H1 (cell line): ENCODE measurements at regions not wholly inside any gene's neighbourhood (a gene's known extent, or its start where the extent isn't known, plus 50 kb on each side); places are given as distances from the start of the nearest gene placed in this dataset.

ENCODE experiments used
- CBX8 ChIP-seq: fragments of 300-800, 300-1000 bp; sonication (generic); IDR thresholded peaks from 2 replicates; pipeline ENCODE4 v1.7.1; 2016; ENCODE audit warnings: low read depth, low read length, borderline replicate concordance
- CTBP2 ChIP-seq: IDR thresholded peaks from 2 replicates; pipeline ENCODE4 v1.7.0; 2011; ENCODE audit warnings: borderline replicate concordance, mild to moderate bottlenecking, moderate library complexity, mixed read lengths, low read length; ENCODE audit not compliant: insufficient read depth, insufficient read length
- MAFK ChIP-seq: IDR thresholded peaks from 2 replicates; pipeline ENCODE4 v1.6.1; 2012; ENCODE audit warnings: low read depth, mild to moderate bottlenecking, improper control_type of control experiment, low read length
- SIX5 ChIP-seq: IDR thresholded peaks from 2 replicates; pipeline ENCODE4 v1.6.1; 2011; ENCODE audit warnings: mild to moderate bottlenecking, low read depth, low read length
- TF ChIP-seq, protein P1 (sequence below): fragments of 300-600 bp; sonication (generic); IDR thresholded peaks from 2 replicates; pipeline ENCODE4 v1.7.1; 2012; ENCODE audit warnings: low read length, moderate library complexity, mild to moderate bottlenecking, inconsistent platforms; ENCODE audit not compliant: insufficient replicate concordance
- TF ChIP-seq, protein P2 (sequence below): IDR thresholded peaks from 2 replicates; pipeline ENCODE4 v1.6.1; 2012; ENCODE audit warnings: inconsistent platforms
- TF ChIP-seq, protein P3 (sequence below): IDR thresholded peaks from 2 replicates; pipeline ENCODE4 v1.6.1; 2012; ENCODE audit warnings: inconsistent platforms
- TF ChIP-seq, protein P4 (sequence below): IDR thresholded peaks from 2 replicates; pipeline ENCODE4 v1.6.1; 2012; ENCODE audit warnings: low read length, inconsistent platforms

DNA sequence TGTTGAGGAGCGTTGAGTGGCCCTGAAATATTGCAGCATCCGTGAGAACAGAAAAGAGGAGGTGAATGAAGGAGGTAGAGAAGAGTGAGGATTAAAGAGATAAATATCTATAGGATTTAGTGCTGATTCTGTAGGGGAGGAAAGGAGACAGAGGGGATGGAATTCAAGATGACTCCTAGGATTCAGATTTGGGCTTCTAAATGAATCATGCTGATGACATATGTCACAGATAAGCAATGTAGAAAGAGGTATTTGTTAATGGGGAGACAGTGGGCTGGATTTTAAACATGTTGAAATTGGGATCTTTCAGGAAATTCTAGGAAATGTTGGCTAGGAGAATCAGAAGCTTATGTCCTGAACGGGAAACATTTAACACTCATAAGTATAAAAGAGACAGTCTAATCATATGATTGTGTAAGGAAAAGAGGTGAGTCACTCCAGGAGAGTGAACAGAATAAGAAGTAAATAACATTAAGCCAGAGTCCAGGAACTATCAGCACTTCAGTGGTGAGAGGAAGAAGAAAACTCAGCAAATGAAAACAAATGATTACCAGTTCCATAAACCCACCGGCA is 58.1 kb upstream of the DIO2 start (continued):
- TF ChIP-seq, protein P1, sequence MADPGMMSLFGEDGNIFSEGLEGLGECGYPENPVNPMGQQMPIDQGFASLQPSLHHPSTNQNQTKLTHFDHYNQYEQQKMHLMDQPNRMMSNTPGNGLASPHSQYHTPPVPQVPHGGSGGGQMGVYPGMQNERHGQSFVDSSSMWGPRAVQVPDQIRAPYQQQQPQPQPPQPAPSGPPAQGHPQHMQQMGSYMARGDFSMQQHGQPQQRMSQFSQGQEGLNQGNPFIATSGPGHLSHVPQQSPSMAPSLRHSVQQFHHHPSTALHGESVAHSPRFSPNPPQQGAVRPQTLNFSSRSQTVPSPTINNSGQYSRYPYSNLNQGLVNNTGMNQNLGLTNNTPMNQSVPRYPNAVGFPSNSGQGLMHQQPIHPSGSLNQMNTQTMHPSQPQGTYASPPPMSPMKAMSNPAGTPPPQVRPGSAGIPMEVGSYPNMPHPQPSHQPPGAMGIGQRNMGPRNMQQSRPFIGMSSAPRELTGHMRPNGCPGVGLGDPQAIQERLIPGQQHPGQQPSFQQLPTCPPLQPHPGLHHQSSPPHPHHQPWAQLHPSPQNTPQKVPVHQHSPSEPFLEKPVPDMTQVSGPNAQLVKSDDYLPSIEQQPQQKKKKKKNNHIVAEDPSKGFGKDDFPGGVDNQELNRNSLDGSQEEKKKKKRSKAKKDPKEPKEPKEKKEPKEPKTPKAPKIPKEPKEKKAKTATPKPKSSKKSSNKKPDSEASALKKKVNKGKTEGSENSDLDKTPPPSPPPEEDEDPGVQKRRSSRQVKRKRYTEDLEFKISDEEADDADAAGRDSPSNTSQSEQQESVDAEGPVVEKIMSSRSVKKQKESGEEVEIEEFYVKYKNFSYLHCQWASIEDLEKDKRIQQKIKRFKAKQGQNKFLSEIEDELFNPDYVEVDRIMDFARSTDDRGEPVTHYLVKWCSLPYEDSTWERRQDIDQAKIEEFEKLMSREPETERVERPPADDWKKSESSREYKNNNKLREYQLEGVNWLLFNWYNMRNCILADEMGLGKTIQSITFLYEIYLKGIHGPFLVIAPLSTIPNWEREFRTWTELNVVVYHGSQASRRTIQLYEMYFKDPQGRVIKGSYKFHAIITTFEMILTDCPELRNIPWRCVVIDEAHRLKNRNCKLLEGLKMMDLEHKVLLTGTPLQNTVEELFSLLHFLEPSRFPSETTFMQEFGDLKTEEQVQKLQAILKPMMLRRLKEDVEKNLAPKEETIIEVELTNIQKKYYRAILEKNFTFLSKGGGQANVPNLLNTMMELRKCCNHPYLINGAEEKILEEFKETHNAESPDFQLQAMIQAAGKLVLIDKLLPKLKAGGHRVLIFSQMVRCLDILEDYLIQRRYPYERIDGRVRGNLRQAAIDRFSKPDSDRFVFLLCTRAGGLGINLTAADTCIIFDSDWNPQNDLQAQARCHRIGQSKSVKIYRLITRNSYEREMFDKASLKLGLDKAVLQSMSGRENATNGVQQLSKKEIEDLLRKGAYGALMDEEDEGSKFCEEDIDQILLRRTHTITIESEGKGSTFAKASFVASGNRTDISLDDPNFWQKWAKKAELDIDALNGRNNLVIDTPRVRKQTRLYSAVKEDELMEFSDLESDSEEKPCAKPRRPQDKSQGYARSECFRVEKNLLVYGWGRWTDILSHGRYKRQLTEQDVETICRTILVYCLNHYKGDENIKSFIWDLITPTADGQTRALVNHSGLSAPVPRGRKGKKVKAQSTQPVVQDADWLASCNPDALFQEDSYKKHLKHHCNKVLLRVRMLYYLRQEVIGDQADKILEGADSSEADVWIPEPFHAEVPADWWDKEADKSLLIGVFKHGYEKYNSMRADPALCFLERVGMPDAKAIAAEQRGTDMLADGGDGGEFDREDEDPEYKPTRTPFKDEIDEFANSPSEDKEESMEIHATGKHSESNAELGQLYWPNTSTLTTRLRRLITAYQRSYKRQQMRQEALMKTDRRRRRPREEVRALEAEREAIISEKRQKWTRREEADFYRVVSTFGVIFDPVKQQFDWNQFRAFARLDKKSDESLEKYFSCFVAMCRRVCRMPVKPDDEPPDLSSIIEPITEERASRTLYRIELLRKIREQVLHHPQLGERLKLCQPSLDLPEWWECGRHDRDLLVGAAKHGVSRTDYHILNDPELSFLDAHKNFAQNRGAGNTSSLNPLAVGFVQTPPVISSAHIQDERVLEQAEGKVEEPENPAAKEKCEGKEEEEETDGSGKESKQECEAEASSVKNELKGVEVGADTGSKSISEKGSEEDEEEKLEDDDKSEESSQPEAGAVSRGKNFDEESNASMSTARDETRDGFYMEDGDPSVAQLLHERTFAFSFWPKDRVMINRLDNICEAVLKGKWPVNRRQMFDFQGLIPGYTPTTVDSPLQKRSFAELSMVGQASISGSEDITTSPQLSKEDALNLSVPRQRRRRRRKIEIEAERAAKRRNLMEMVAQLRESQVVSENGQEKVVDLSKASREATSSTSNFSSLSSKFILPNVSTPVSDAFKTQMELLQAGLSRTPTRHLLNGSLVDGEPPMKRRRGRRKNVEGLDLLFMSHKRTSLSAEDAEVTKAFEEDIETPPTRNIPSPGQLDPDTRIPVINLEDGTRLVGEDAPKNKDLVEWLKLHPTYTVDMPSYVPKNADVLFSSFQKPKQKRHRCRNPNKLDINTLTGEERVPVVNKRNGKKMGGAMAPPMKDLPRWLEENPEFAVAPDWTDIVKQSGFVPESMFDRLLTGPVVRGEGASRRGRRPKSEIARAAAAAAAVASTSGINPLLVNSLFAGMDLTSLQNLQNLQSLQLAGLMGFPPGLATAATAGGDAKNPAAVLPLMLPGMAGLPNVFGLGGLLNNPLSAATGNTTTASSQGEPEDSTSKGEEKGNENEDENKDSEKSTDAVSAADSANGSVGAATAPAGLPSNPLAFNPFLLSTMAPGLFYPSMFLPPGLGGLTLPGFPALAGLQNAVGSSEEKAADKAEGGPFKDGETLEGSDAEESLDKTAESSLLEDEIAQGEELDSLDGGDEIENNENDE: no peak
- TF ChIP-seq, protein P2, sequence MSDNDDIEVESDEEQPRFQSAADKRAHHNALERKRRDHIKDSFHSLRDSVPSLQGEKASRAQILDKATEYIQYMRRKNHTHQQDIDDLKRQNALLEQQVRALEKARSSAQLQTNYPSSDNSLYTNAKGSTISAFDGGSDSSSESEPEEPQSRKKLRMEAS: no peak
- TF ChIP-seq, protein P3, sequence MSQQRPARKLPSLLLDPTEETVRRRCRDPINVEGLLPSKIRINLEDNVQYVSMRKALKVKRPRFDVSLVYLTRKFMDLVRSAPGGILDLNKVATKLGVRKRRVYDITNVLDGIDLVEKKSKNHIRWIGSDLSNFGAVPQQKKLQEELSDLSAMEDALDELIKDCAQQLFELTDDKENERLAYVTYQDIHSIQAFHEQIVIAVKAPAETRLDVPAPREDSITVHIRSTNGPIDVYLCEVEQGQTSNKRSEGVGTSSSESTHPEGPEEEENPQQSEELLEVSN: no peak
- TF ChIP-seq, protein P4, sequence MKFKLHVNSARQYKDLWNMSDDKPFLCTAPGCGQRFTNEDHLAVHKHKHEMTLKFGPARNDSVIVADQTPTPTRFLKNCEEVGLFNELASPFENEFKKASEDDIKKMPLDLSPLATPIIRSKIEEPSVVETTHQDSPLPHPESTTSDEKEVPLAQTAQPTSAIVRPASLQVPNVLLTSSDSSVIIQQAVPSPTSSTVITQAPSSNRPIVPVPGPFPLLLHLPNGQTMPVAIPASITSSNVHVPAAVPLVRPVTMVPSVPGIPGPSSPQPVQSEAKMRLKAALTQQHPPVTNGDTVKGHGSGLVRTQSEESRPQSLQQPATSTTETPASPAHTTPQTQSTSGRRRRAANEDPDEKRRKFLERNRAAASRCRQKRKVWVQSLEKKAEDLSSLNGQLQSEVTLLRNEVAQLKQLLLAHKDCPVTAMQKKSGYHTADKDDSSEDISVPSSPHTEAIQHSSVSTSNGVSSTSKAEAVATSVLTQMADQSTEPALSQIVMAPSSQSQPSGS: no peak
- TF ChIP-seq CBX8 (no peak), SIX5 (no peak), CTBP2 (no peak), MAFK (no peak)
